GM12878 (cell line): ENCODE measurements at regions not wholly inside any gene's neighbourhood (a gene's known extent, or its start where the extent isn't known, plus 50 kb on each side); places are given as distances from the start of the nearest gene placed in this dataset.

Source experiments
- ATAC-seq: fragments of 200-7000 bp; cut with Tn5 transposase; 3 replicates; pipeline ENCODE4 v1.9.1; 2020; ENCODE audit warnings: mild to moderate bottlenecking, moderate library complexity
- BruUV-seq: library from RNA; stranded (reverse); fragments of 400-500 nt; replicated peaks from 2 replicates; lab custom pipeline; 2021; lab: Mats Ljungman, UMichigan
- CTCF ChIA-PET: fragments of 300-600 bp; sonication (Branson Sonifier 250); formaldehyde crosslinking; extraction: SDS; loops from one replicate; lab custom pipeline; 2021; ENCODE audit warnings: inconsistent platforms; lab: Yijun Ruan, JAX
- POLR2A ChIA-PET: fragments of 350-600 bp; formaldehyde crosslinking; extraction: SDS; loops from one replicate; lab custom pipeline; 2021; ENCODE audit warnings: inconsistent platforms; lab: Charles Lee
- RAD21 ChIA-PET: fragments of 300-600 bp; sonication (Branson Sonifier 250); formaldehyde crosslinking; loops from one replicate; lab custom pipeline; 2023; ENCODE audit warnings: antibody characterized with exemption; ENCODE audit not compliant: unreplicated experiment; lab: Charles Lee
- SMC1A ChIA-PET: fragments of 300-600 bp; sonication (Branson Sonifier 250); formaldehyde crosslinking; loops from one replicate; lab custom pipeline; 2023; ENCODE audit not compliant: unreplicated experiment, uncharacterized antibody; lab: Charles Lee
- DNase-seq: peaks from one replicate; pipeline ENCODE4 v3.0.0-alpha.2; 2011; ENCODE audit warnings: low read depth, low spot score
- FAIRE-seq: peaks from 3 replicates; lab custom pipeline; 2011; peaks lifted over from hg19 to GRCh38; lab: Jason Lieb, UNC
- H2AFZ ChIP-seq: 2 replicates; pipeline ENCODE4 v1.6.0; 2011; ENCODE audit warnings: low read depth, low read length, control low read depth; ENCODE audit not compliant: control insufficient read depth
- H3K27ac ChIP-seq: 2 replicates; pipeline ENCODE4 v1.5.1; 2011; ENCODE audit warnings: control low read depth; ENCODE audit not compliant: control insufficient read depth, insufficient read depth
- H3K27me3 ChIP-seq, 2 experiments: replicated peaks in 1 of 2; 2 replicates each; pipeline versions ENCODE4 v1.6.0 to v1.6.1; 2011; ENCODE audit warnings: low read length in 1 of 2; ENCODE audit not compliant: control insufficient read depth in 2 of 2, insufficient read depth in 2 of 2
- H3K36me3 ChIP-seq, 2 experiments: 2 replicates each; pipeline ENCODE4 v1.5.1; 2011; ENCODE audit warnings: low read length in 1 of 2; ENCODE audit not compliant: control insufficient read depth in 2 of 2, insufficient read depth in 2 of 2
- H3K4me1 ChIP-seq: 2 replicates; pipeline ENCODE4 v1.6.1; 2011; ENCODE audit warnings: mild to moderate bottlenecking, low read length, moderate library complexity, mixed read lengths; ENCODE audit not compliant: control insufficient read depth, insufficient read depth
- H3K4me2 ChIP-seq: 2 replicates; pipeline ENCODE4 v1.6.0; 2011; ENCODE audit warnings: control low read depth; ENCODE audit not compliant: control insufficient read depth, insufficient read depth
- H3K4me3 ChIP-seq: fragments of 200-600 bp; sonication (generic); 2 replicates; pipeline ENCODE4 v1.5.1; 2016
- H3K79me2 ChIP-seq: 2 replicates; pipeline ENCODE4 v1.6.0; 2011; ENCODE audit warnings: low read length; ENCODE audit not compliant: control insufficient read depth, insufficient read depth
- H3K9ac ChIP-seq: 2 replicates; pipeline ENCODE4 v1.8.0; 2011; ENCODE audit warnings: low read length, control low read depth, mixed read lengths; ENCODE audit not compliant: control insufficient read depth, insufficient read depth
- H3K9me3 ChIP-seq: replicated peaks from 3 replicates; pipeline ENCODE4 v1.5.1; 2011; ENCODE audit warnings: mild to moderate bottlenecking, low read length; ENCODE audit not compliant: control insufficient read depth, insufficient read depth
- H4K20me1 ChIP-seq: 2 replicates; pipeline ENCODE4 v1.6.0; 2011; ENCODE audit not compliant: control insufficient read depth, insufficient read depth
- CHD1 ChIP-seq: IDR thresholded peaks from 2 replicates; pipeline ENCODE4 v1.6.1; 2012; ENCODE audit warnings: low read depth, low read length, improper control_type of control experiment
- ESRRA ChIP-seq: IDR thresholded peaks from 2 replicates; pipeline ENCODE4 v1.6.1; 2012; ENCODE audit warnings: mild to moderate bottlenecking, low read length, improper control_type of control experiment
- FOXK2 ChIP-seq: fragments of 450-650 bp; IDR thresholded peaks from 2 replicates; pipeline ENCODE4 v1.6.1; 2017; ENCODE audit warnings: mild to moderate bottlenecking, moderate library complexity
- RCOR1 ChIP-seq: conservative IDR thresholded peaks from 2 replicates; pipeline ENCODE4 v1.6.1; 2012; ENCODE audit warnings: low read depth, low read length, improper control_type of control experiment
- SIN3A ChIP-seq: IDR thresholded peaks from 2 replicates; pipeline ENCODE4 v1.6.1; 2012; ENCODE audit warnings: low read depth, low read length, improper control_type of control experiment
- WGBS: methylation state at CpG from one replicate; pipeline ENCODE4 v1.1.6; 2016; ENCODE audit warnings: low lambda C conversion rate; ENCODE audit not compliant: insufficient replicate concordance, insufficient coverage; ENCODE audit errors: missing lambda C conversion rate; 5-methylcytosine and 5-hydroxymethylcytosine counted together
- in situ Hi-C: fragments of 300-500 bp; cut with MboI; formaldehyde crosslinking; loops from 9 replicates; pipeline ENCODE4 v1.14.3; 2018; ENCODE audit warnings: mixed read lengths
- intact Hi-C: fragments of 100-400 bp; cut with micrococcal nuclease; formaldehyde crosslinking; loops from one replicate; pipeline ENCODE4 v1.14.2; 2022; ENCODE audit not compliant: unreplicated experiment
- TF ChIP-seq, protein P1 (sequence below): fragments of 450-650 bp; IDR thresholded peaks from 2 replicates; pipeline ENCODE4 v1.6.1; 2017; ENCODE audit warnings: low read depth, mild to moderate bottlenecking, moderate library complexity
- TF ChIP-seq, protein P2 (sequence below): fragments of 450-650 bp; IDR thresholded peaks from 2 replicates; pipeline ENCODE4 v1.6.1; 2016; ENCODE audit warnings: mild to moderate bottlenecking, moderate library complexity, borderline replicate concordance

- DNase-seq (no peak), FAIRE-seq (no peak), ATAC-seq (no peak)
- Histone ChIP-seq H3K27ac (no peak overlapping the region), H3K79me2 (no peaks in the 10 kb centered on the region), H3K9ac (no peak overlapping the region), H3K9me3 (no peaks in the 10 kb centered on the region), H3K4me1 (peaks cover 7% of the 10 kb centered on the region), H3K27me3 (peaks cover 0 to 4% of the 10 kb centered on the region in 2 experiments; a peak in 1 of 4 replicates), H2AFZ (no peak overlapping the region), H3K4me3 (no peak overlapping the region), H3K4me2 (no peak overlapping the region), H3K36me3 (no peaks in the 10 kb centered on the region), H4K20me1 (no peaks in the 10 kb centered on the region)
- ChIA-PET CTCF (no interaction called here), RAD21 (interaction anchor here (1.2 kb wide), 1 partner anchor 97 kb away, joined by 3 read pairs; the partner anchor contains the start of gene EPHB3), SMC1A (no interaction called here), POLR2A (no interaction called here)
- BruUV-seq, result no TSS peak
- WGBS, result 63% methylated on average over 10 of the region's 10 CpGs
- intact Hi-C loops, result no loop called here
- in situ Hi-C loops, result no loop called here
- TF ChIP-seq ESRRA (no peak), FOXK2 (no peak), CHD1 (no peak), SIN3A (no peak), RCOR1 (no peak)
- TF ChIP-seq, protein P1, sequence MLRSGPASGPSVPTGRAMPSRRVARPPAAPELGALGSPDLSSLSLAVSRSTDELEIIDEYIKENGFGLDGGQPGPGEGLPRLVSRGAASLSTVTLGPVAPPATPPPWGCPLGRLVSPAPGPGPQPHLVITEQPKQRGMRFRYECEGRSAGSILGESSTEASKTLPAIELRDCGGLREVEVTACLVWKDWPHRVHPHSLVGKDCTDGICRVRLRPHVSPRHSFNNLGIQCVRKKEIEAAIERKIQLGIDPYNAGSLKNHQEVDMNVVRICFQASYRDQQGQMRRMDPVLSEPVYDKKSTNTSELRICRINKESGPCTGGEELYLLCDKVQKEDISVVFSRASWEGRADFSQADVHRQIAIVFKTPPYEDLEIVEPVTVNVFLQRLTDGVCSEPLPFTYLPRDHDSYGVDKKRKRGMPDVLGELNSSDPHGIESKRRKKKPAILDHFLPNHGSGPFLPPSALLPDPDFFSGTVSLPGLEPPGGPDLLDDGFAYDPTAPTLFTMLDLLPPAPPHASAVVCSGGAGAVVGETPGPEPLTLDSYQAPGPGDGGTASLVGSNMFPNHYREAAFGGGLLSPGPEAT, result no peak
- TF ChIP-seq, protein P2, sequence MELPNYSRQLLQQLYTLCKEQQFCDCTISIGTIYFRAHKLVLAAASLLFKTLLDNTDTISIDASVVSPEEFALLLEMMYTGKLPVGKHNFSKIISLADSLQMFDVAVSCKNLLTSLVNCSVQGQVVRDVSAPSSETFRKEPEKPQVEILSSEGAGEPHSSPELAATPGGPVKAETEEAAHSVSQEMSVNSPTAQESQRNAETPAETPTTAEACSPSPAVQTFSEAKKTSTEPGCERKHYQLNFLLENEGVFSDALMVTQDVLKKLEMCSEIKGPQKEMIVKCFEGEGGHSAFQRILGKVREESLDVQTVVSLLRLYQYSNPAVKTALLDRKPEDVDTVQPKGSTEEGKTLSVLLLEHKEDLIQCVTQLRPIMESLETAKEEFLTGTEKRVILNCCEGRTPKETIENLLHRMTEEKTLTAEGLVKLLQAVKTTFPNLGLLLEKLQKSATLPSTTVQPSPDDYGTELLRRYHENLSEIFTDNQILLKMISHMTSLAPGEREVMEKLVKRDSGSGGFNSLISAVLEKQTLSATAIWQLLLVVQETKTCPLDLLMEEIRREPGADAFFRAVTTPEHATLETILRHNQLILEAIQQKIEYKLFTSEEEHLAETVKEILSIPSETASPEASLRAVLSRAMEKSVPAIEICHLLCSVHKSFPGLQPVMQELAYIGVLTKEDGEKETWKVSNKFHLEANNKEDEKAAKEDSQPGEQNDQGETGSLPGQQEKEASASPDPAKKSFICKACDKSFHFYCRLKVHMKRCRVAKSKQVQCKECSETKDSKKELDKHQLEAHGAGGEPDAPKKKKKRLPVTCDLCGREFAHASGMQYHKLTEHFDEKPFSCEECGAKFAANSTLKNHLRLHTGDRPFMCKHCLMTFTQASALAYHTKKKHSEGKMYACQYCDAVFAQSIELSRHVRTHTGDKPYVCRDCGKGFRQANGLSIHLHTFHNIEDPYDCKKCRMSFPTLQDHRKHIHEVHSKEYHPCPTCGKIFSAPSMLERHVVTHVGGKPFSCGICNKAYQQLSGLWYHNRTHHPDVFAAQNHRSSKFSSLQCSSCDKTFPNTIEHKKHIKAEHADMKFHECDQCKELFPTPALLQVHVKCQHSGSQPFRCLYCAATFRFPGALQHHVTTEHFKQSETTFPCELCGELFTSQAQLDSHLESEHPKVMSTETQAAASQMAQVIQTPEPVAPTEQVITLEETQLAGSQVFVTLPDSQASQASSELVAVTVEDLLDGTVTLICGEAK, result no peak
Measured at GRCh38 chr3:184658223-184658928, 53.5 kb downstream of the MAGEF1 start.
